ENCODE measurements at regions not wholly inside any gene's neighbourhood (a gene's known extent, or its start where the extent isn't known, plus 50 kb on each side); places are given as distances from the start of the nearest gene placed in this dataset.

DNA sequence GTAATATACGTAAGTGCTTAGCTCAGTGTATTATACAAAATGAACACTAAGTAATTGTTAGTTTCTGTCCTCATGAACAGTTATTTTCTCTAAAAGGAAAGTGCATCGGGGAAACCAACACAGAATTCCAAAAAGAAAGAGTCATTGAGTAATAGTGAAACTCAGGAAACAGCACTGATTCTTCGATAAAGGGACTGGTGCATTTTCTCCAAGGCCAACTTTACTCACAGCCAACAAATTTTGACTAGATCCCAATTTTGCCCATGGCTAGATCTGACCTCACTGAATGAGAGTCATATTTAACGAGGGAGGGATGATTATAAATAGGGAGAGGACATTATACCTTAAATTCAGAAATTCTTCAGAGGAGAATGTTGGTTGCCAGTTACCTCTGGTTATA is 390.9 kb upstream of the NRSN1 start:
- no peak overlapping the region for H3K27ac ChIP-seq
- no peak for ATAC-seq
- 37 to 44% (median 38%) methylated on average over 4 of the region's 4 CpGs for WGBS, 3 donors

GRCh38 chr6:23736577-23736976 is 389.4 kb upstream of the NRSN1 start:
- no peaks in the 10 kb centered on the region for H3K27me3 ChIP-seq (ENCODE audit: insufficient read depth in 3 of 3, low read length in 2 of 3)
- DNase-seq (no peak), ATAC-seq (no peak)
- intact Hi-C loops (cut with DNase I): no loop called here
- no peak overlapping the region for H3K4me3 ChIP-seq
- WGBS, 3 donors: 35 to 42% (median 39%) methylated on average over 3 of the region's 3 CpGs
- no peaks in the 10 kb centered on the region for H3K4me1 ChIP-seq
- no peaks in the 10 kb centered on the region for H3K36me3 ChIP-seq (ENCODE audit: insufficient read depth in 1 of 2, low read depth in 1 of 2)
- no peaks in the 10 kb centered on the region for H3K9me3 ChIP-seq
- no peak for TF ChIP-seq CTCF (IDR thresholded peaks at IDR 0.05)
- no peak overlapping the region for H3K27ac ChIP-seq

More for the DNA sequence above, 390.9 kb upstream of the NRSN1 start:
- H3K4me3 ChIP-seq: no peak overlapping the region
- H3K4me1 ChIP-seq: no peaks in the 10 kb centered on the region
- H3K9me3 ChIP-seq: no peaks in the 10 kb centered on the region
- TF ChIP-seq CTCF (IDR thresholded peaks at IDR 0.05): no peak
- no peak for DNase-seq
- H3K36me3 ChIP-seq (ENCODE audit: insufficient read depth in 1 of 2, low read depth in 1 of 2): no peaks in the 10 kb centered on the region
- H3K27me3 ChIP-seq (ENCODE audit: insufficient read depth in 3 of 3, low read length in 2 of 3): no peaks in the 10 kb centered on the region
- intact Hi-C loops (cut with DNase I): no loop called here

- ATAC-seq: no peak
- 59 to 71% (median 61%) methylated on average over 5 of the region's 5 CpGs for WGBS, 3 donors
- H3K4me3 ChIP-seq: no peak overlapping the region
- intact Hi-C loops (cut with DNase I): no loop called here
- no peaks in the 10 kb centered on the region for H3K36me3 ChIP-seq (ENCODE audit: insufficient read depth in 1 of 2, low read depth in 1 of 2)
- H3K4me1 ChIP-seq: no peaks in the 10 kb centered on the region
- DNase-seq: no peak
- H3K9me3 ChIP-seq: no peaks in the 10 kb centered on the region
- no peaks in the 10 kb centered on the region for H3K27me3 ChIP-seq (ENCODE audit: insufficient read depth in 3 of 3, low read length in 2 of 3)
- H3K27ac ChIP-seq: no peak overlapping the region
- no peak for TF ChIP-seq CTCF (IDR thresholded peaks at IDR 0.05)
Measured at GRCh38 chr6:23747239-23747638, 378.8 kb upstream of the NRSN1 start.

- Histone ChIP-seq H3K4me1 (no peaks in the 10 kb centered on the region), H3K9me3 (peaks cover 10% of the 10 kb centered on the region), H3K27me3 (ENCODE audit: insufficient read depth in 3 of 3, low read length in 2 of 3) (no peaks in the 10 kb centered on the region), H3K36me3 (ENCODE audit: insufficient read depth in 1 of 2, low read depth in 1 of 2) (no peaks in the 10 kb centered on the region), H3K27ac (no peak overlapping the region), H3K4me3 (no peak overlapping the region)
- 73 to 83% (median 77%) methylated on average over 1 of the region's 1 CpG for WGBS, 3 donors
- intact Hi-C loops (cut with DNase I): no loop called here
- no peak for DNase-seq
- ATAC-seq: no peak
- TF ChIP-seq CTCF (IDR thresholded peaks at IDR 0.05): no peak
Measured at GRCh38 chr6:23752414-23752813, 373.6 kb upstream of the NRSN1 start.

- Histone ChIP-seq H3K27ac (no peak overlapping the region), H3K4me3 (no peak overlapping the region), H3K27me3 (ENCODE audit: insufficient read depth in 3 of 3, low read length in 2 of 3) (no peaks in the 10 kb centered on the region), H3K4me1 (no peaks in the 10 kb centered on the region), H3K9me3 (peaks cover 10% of the 10 kb centered on the region), H3K36me3 (ENCODE audit: insufficient read depth in 1 of 2, low read depth in 1 of 2) (no peaks in the 10 kb centered on the region)
- intact Hi-C loops (cut with DNase I): no loop called here
- ATAC-seq (no peak), DNase-seq (no peak)
- TF ChIP-seq CTCF (IDR thresholded peaks at IDR 0.05): no peak
- WGBS, 3 donors: 94 to 95% (median 95%) methylated on average over 1 of the region's 1 CpG
Measured at GRCh38 chr6:23754197-23754596, 371.8 kb upstream of the NRSN1 start.
